ENCODE measurements at regions not wholly inside any gene's neighbourhood (a gene's known extent, or its start where the extent isn't known, plus 50 kb on each side); places are given as distances from the start of the nearest gene placed in this dataset.

DNA sequence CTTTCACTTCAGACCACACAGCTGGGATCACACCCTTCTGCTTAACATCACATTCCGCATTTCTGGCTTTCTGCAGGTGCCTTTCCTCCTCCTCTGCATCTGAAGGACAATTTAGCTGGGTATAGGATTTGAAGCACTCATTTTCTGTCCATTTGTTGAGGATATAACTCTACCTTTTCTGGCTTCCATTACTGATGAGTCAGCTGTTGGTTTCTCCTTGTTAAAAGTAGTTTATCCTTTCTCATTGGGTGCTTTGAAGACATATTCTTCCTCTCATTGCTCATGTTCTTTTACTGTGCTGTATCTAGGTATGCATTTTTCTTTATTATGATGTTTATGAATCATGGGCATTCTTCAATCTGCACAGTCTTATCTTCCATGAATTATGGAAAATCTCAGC, 199.3 kb upstream of the SOX1 start:
- DNase-seq (no peak), ATAC-seq (ENCODE audit: insufficient read depth, low FRiP score) (no peak)
- Histone ChIP-seq H3K9ac (ENCODE audit: insufficient read depth in 1 of 2, low read length in 2 of 2) (no peak overlapping the region), H3K4me3 (no peak overlapping the region), H3K4me1 (ENCODE audit: control insufficient read depth in 5 of 5, insufficient read depth in 5 of 5, low read length in 5 of 5) (no peaks in the 10 kb centered on the region), H3K36me3 (ENCODE audit: control insufficient read depth in 4 of 4, insufficient read depth in 4 of 4, low read length in 4 of 4) (no peaks in the 10 kb centered on the region), H3K27me3 (ENCODE audit: control insufficient read depth in 3 of 3, insufficient read depth in 3 of 3, low read length in 2 of 3) (peaks cover 0 to 12% (median 0%) of the 10 kb centered on the region in 3 donors), H3K9me3 (ENCODE audit: control insufficient read depth in 4 of 4, insufficient read depth in 3 of 4, low read length in 3 of 4) (peaks cover 0 to 6% (median 0%) of the 10 kb centered on the region in 4 donors), H3K27ac (ENCODE audit: low read depth in 1 of 2, low read length in 1 of 2) (no peak overlapping the region)
- TF ChIP-seq, protein P1, sequence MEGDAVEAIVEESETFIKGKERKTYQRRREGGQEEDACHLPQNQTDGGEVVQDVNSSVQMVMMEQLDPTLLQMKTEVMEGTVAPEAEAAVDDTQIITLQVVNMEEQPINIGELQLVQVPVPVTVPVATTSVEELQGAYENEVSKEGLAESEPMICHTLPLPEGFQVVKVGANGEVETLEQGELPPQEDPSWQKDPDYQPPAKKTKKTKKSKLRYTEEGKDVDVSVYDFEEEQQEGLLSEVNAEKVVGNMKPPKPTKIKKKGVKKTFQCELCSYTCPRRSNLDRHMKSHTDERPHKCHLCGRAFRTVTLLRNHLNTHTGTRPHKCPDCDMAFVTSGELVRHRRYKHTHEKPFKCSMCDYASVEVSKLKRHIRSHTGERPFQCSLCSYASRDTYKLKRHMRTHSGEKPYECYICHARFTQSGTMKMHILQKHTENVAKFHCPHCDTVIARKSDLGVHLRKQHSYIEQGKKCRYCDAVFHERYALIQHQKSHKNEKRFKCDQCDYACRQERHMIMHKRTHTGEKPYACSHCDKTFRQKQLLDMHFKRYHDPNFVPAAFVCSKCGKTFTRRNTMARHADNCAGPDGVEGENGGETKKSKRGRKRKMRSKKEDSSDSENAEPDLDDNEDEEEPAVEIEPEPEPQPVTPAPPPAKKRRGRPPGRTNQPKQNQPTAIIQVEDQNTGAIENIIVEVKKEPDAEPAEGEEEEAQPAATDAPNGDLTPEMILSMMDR (IDR thresholded peaks at IDR 0.05; ENCODE audit: control extremely low read depth, extremely low read depth), result no peak
- WGBS, 2 donors, result 79 to 81% methylated on average over 1 of the region's 1 CpG

- no peak for DNase-seq
- 87 to 91% methylated on average over 3 of the region's 3 CpGs for WGBS, 2 donors
- Histone ChIP-seq H3K4me3 (no peak overlapping the region), H3K9ac (ENCODE audit: insufficient read depth in 1 of 2, low read length in 2 of 2) (no peak overlapping the region), H3K36me3 (ENCODE audit: control insufficient read depth in 4 of 4, insufficient read depth in 4 of 4, low read length in 4 of 4) (no peaks in the 10 kb centered on the region), H3K4me1 (ENCODE audit: control insufficient read depth in 5 of 5, insufficient read depth in 5 of 5, low read length in 5 of 5) (no peaks in the 10 kb centered on the region), H3K9me3 (ENCODE audit: control insufficient read depth in 4 of 4, insufficient read depth in 3 of 4, low read length in 3 of 4) (peaks cover 0 to 6% (median 0%) of the 10 kb centered on the region in 4 donors), H3K27ac (ENCODE audit: low read depth in 1 of 2, low read length in 1 of 2) (no peak overlapping the region), H3K27me3 (ENCODE audit: control insufficient read depth in 3 of 3, insufficient read depth in 3 of 3, low read length in 2 of 3) (peaks cover 0 to 9% (median 0%) of the 10 kb centered on the region in 3 donors)
- TF ChIP-seq, protein P1 (IDR thresholded peaks at IDR 0.05; ENCODE audit: control extremely low read depth, extremely low read depth), result no peak
- no peak for ATAC-seq (ENCODE audit: insufficient read depth, low FRiP score)
Observed at GRCh38 chr13:111868716-111869115, 198.2 kb upstream of the SOX1 start.

DNA sequence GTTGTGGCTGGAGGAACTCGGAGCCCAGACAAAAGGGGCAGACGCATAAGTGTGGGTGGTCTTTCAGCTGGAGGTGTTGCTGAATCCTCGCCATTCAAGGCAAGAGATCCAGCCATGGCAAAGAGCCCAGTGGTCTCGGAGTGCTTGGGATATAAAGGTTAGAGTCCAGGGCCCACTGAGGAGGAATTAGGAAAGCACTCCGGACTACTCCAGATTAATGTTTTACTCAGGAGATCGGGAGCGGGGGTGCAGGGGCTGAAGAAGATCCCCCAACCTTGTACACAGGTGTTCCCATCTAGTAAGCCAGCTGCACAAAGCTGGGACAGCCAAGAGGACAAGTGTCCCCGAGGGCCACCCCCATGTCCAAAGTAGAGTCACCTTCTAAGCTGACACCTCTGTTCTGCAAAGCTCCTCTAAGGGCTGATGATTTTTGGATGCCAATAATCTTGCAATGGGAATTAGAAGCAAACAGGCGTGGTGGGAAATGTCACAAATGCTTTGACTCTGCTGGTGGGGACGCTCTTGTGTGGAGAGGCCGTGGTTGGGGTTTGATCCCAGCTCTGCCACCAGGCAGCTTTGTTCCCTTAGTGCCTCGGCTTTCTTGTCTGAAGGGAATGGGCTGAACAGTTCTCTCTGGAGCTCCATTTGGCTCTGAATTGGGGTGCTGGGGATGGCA, 194.3 kb upstream of the SOX1 start:
- peaks cover 0 to 9% (median 4%) of the 10 kb centered on the region in 3 donors for H3K27me3 ChIP-seq (ENCODE audit: control insufficient read depth in 3 of 3, insufficient read depth in 3 of 3, low read length in 2 of 3)
- peaks cover 0 to 3% (median 0%) of the 10 kb centered on the region in 4 donors for H3K9me3 ChIP-seq (ENCODE audit: control insufficient read depth in 4 of 4, insufficient read depth in 3 of 4, low read length in 3 of 4)
- no peak for ATAC-seq (ENCODE audit: insufficient read depth, low FRiP score)
- TF ChIP-seq, protein P1 (IDR thresholded peaks at IDR 0.05; ENCODE audit: control extremely low read depth, extremely low read depth), result no peak
- no peak overlapping the region for H3K9ac ChIP-seq (ENCODE audit: insufficient read depth in 1 of 2, low read length in 2 of 2)
- H3K36me3 ChIP-seq (ENCODE audit: control insufficient read depth in 4 of 4, insufficient read depth in 4 of 4, low read length in 4 of 4), result no peaks in the 10 kb centered on the region
- no peaks in the 10 kb centered on the region for H3K4me1 ChIP-seq (ENCODE audit: control insufficient read depth in 5 of 5, insufficient read depth in 5 of 5, low read length in 5 of 5)
- no peak overlapping the region for H3K27ac ChIP-seq (ENCODE audit: low read depth in 1 of 2, low read length in 1 of 2)
- 82 to 84% methylated on average over 12 of the region's 12 CpGs for WGBS, 2 donors
- H3K4me3 ChIP-seq, result no peak overlapping the region
- DNase-seq, result no peak
